Panc1 (cell line): ENCODE measurements at regions not wholly inside any gene's neighbourhood (a gene's known extent, or its start where the extent isn't known, plus 50 kb on each side); places are given as distances from the start of the nearest gene placed in this dataset.

Experiments used
- ATAC-seq: fragments of 200-7000 bp; cut with Tn5 transposase; 2 replicates; pipeline ENCODE4 v1.9.1; 2020; ENCODE audit warnings: mild to moderate bottlenecking, moderate library complexity
- BruUV-seq: library from RNA; stranded (reverse); fragments of 400-500 nt; replicated peaks from 2 replicates; lab custom pipeline; 2021; lab: Mats Ljungman, UMichigan
- CTCF ChIA-PET: fragments of 300-600 bp; sonication (Branson Sonifier 250); formaldehyde crosslinking; loops from one replicate; lab custom pipeline; 2022; ENCODE audit warnings: antibody characterized with exemption; lab: Charles Lee
- POLR2A ChIA-PET: fragments of 300-600 bp; sonication (Branson Sonifier 250); formaldehyde crosslinking; loops from one replicate; lab custom pipeline; 2022; ENCODE audit warnings: antibody characterized with exemption; lab: Charles Lee
- DNase-seq: peaks from one replicate; pipeline ENCODE4 v3.0.0-alpha.2; 2010; ENCODE audit warnings: low read depth, low spot score
- H3K27ac ChIP-seq: 2 replicates; pipeline ENCODE4 v1.5.1; 2011; ENCODE audit warnings: mild to moderate bottlenecking, low read length, inconsistent platforms
- H3K27me3 ChIP-seq: fragments of 200-500 bp; sonication (Bioruptor generic); 2 replicates; pipeline ENCODE4 v1.6.0; 2014; ENCODE audit warnings: low read length, inconsistent platforms; ENCODE audit not compliant: control insufficient read depth, insufficient read depth
- H3K36me3 ChIP-seq: fragments of 200-500 bp; sonication (Bioruptor generic); 2 replicates; pipeline ENCODE4 v1.5.1; 2014; ENCODE audit warnings: inconsistent platforms, mild to moderate bottlenecking, low read length, moderate library complexity; ENCODE audit not compliant: control insufficient read depth, insufficient read depth
- H3K4me1 ChIP-seq: 2 replicates; pipeline ENCODE4 v1.5.1; 2011; ENCODE audit warnings: inconsistent platforms, mild to moderate bottlenecking, low read length, moderate library complexity; ENCODE audit not compliant: control insufficient read depth, insufficient read depth
- H3K4me3 ChIP-seq, 2 experiments: 2 replicates each; pipeline ENCODE4 v1.5.1; 2011 to 2012; ENCODE audit warnings: low read depth in 2 of 2, low read length in 2 of 2, mild to moderate bottlenecking in 2 of 2, inconsistent platforms in 1 of 2, moderate library complexity in 1 of 2
- H3K9me3 ChIP-seq: fragments of 200-500 bp; sonication (Bioruptor generic); 2 replicates; pipeline ENCODE4 v1.5.1; 2014; ENCODE audit warnings: low read depth, mild to moderate bottlenecking, inconsistent platforms, low read length, moderate library complexity; ENCODE audit not compliant: control insufficient read depth, insufficient read depth
- CTCF ChIP-seq: fragments of 450-650 bp; IDR thresholded peaks from 2 replicates; pipeline ENCODE4 v1.5.1; 2017; ENCODE audit warnings: mild to moderate bottlenecking
- POLR2AphosphoS5 ChIP-seq: IDR thresholded peaks from 2 replicates; pipeline ENCODE4 v1.6.1; 2012; ENCODE audit warnings: mild to moderate bottlenecking, low read depth, low read length, moderate library complexity
- REST ChIP-seq, 2 experiments: IDR thresholded peaks; 2 replicates each; pipeline ENCODE4 v1.6.1; 2011 to 2012; ENCODE audit warnings: low read depth in 2 of 2, control low read depth in 1 of 2, low read length in 1 of 2, mild to moderate bottlenecking in 1 of 2, moderate library complexity in 1 of 2; ENCODE audit not compliant: insufficient read depth in 1 of 2
- SIN3A ChIP-seq: IDR thresholded peaks from 2 replicates; pipeline ENCODE4 v1.6.1; 2012; ENCODE audit warnings: low read depth, mild to moderate bottlenecking, low read length, moderate library complexity, borderline replicate concordance; ENCODE audit not compliant: insufficient read depth
- TCF7L2 ChIP-seq: IDR thresholded peaks from 2 replicates; pipeline ENCODE4 v1.6.1; 2011; ENCODE audit warnings: mild to moderate bottlenecking, low read depth, low read length, inconsistent platforms
- in situ Hi-C: cut with HindIII; loops from 2 replicates; pipeline ENCODE4 v1.10.0; 2016; ENCODE audit warnings: low sequenced_read_pairs, low pct_unique_long_range_greater_than_20kb
- intact Hi-C: fragments of 100-400 bp; cut with micrococcal nuclease; formaldehyde crosslinking; loops from one replicate; pipeline ENCODE4 v1.10.0; 2022; ENCODE audit not compliant: unreplicated experiment

GRCh38 chr4:104726002-104726401 is 231.3 kb upstream of the CXXC4 start:
- Histone ChIP-seq H3K36me3 (no peaks in the 10 kb centered on the region), H3K4me3 (no peak overlapping the region), H3K27me3 (no peaks in the 10 kb centered on the region), H3K4me1 (no peaks in the 10 kb centered on the region), H3K27ac (no peak overlapping the region), H3K9me3 (no peaks in the 10 kb centered on the region)
- intact Hi-C loops (no loop called here), in situ Hi-C loops (no loop called here)
- BruUV-seq, result no TSS peak
- ChIA-PET CTCF (no interaction called here), POLR2A (no interaction called here)
- ATAC-seq (no peak), DNase-seq (no peak)
- TF ChIP-seq SIN3A, result no peak
- no peak for TF ChIP-seq TCF7L2
- no peak for TF ChIP-seq REST (IDR thresholded peaks at IDR 0.05; ENCODE audit: insufficient read depth in 1 of 2, low read depth in 2 of 2, low read length in 1 of 2)
- no peak for TF ChIP-seq POLR2AphosphoS5
- TF ChIP-seq CTCF, result no peak

GRCh38 chr4:104727643-104728042 is 232.9 kb upstream of the CXXC4 start:
- TF ChIP-seq TCF7L2 (no peak), REST (IDR thresholded peaks at IDR 0.05; ENCODE audit: insufficient read depth in 1 of 2, low read depth in 2 of 2, low read length in 1 of 2) (no peak), POLR2AphosphoS5 (no peak)
- Histone ChIP-seq H3K9me3 (no peaks in the 10 kb centered on the region), H3K27me3 (no peaks in the 10 kb centered on the region), H3K27ac (no peak overlapping the region), H3K36me3 (no peaks in the 10 kb centered on the region), H3K4me3 (no peak overlapping the region), H3K4me1 (no peaks in the 10 kb centered on the region)
- ChIA-PET POLR2A (no interaction called here), CTCF (no interaction called here)
- DNase-seq (no peak), ATAC-seq (no peak)
- in situ Hi-C loops, result no loop called here
- BruUV-seq, result no TSS peak
- intact Hi-C loops, result no loop called here
